ENCODE measurements at regions not wholly inside any gene's neighbourhood (a gene's known extent, or its start where the extent isn't known, plus 50 kb on each side); places are given as distances from the start of the nearest gene placed in this dataset.

GRCh38 chr18:24918257-24918656, 433.7 kb downstream of the ZNF521 start:
- TF ChIP-seq YY1 (IDR thresholded peaks at IDR 0.05) (no peak), HNF4A (conservative IDR thresholded peaks at IDR 0.05) (no peak), GABPA (IDR thresholded peaks at IDR 0.05 in 1 of 2, conservative IDR thresholded peaks at IDR 0.05 in 1 of 2) (no peak), TAF1 (conservative IDR thresholded peaks at IDR 0.05) (no peak), FOXA2 (IDR thresholded peaks at IDR 0.05) (no peak), JUND (IDR thresholded peaks at IDR 0.05) (no peak), ZBTB33 (IDR thresholded peaks at IDR 0.05) (no peak)
- TF ChIP-seq, protein P1, sequence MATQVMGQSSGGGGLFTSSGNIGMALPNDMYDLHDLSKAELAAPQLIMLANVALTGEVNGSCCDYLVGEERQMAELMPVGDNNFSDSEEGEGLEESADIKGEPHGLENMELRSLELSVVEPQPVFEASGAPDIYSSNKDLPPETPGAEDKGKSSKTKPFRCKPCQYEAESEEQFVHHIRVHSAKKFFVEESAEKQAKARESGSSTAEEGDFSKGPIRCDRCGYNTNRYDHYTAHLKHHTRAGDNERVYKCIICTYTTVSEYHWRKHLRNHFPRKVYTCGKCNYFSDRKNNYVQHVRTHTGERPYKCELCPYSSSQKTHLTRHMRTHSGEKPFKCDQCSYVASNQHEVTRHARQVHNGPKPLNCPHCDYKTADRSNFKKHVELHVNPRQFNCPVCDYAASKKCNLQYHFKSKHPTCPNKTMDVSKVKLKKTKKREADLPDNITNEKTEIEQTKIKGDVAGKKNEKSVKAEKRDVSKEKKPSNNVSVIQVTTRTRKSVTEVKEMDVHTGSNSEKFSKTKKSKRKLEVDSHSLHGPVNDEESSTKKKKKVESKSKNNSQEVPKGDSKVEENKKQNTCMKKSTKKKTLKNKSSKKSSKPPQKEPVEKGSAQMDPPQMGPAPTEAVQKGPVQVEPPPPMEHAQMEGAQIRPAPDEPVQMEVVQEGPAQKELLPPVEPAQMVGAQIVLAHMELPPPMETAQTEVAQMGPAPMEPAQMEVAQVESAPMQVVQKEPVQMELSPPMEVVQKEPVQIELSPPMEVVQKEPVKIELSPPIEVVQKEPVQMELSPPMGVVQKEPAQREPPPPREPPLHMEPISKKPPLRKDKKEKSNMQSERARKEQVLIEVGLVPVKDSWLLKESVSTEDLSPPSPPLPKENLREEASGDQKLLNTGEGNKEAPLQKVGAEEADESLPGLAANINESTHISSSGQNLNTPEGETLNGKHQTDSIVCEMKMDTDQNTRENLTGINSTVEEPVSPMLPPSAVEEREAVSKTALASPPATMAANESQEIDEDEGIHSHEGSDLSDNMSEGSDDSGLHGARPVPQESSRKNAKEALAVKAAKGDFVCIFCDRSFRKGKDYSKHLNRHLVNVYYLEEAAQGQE (IDR thresholded peaks at IDR 0.05): no peak

GRCh38 chr18:24919181-24919797, 432.7 kb downstream of the ZNF521 start:
- TF ChIP-seq TAF1 (conservative IDR thresholded peaks at IDR 0.05) (no peak), SP1 (IDR thresholded peaks at IDR 0.05) (no peak), GABPA (IDR thresholded peaks at IDR 0.05 in 1 of 2, conservative IDR thresholded peaks at IDR 0.05 in 1 of 2) (no peak), HNF4G (IDR thresholded peaks at IDR 0.05) (no peak), ZBTB33 (IDR thresholded peaks at IDR 0.05) (no peak), FOXA1 (IDR thresholded peaks at IDR 0.05) (no peak), NR2F2 (IDR thresholded peaks at IDR 0.05) (no peak), JUND (IDR thresholded peaks at IDR 0.05) (no peak), EGR1 (IDR thresholded peaks at IDR 0.05; ENCODE audit: low read depth in 2 of 2) (no peak), YY1 (IDR thresholded peaks at IDR 0.05) (no peak)
- TF ChIP-seq, protein P2, sequence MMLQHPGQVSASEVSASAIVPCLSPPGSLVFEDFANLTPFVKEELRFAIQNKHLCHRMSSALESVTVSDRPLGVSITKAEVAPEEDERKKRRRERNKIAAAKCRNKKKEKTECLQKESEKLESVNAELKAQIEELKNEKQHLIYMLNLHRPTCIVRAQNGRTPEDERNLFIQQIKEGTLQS (IDR thresholded peaks at IDR 0.05): no peak
- no peaks in the 10 kb centered on the region for H3K9me3 ChIP-seq (ENCODE audit: control insufficient read depth in 4 of 4, low read length in 3 of 4)
- no peak overlapping the region for H3K9ac ChIP-seq (ENCODE audit: low read depth in 1 of 2, low read length in 2 of 2)
- H3K4me1 ChIP-seq (ENCODE audit: control insufficient read depth in 4 of 4, insufficient read depth in 4 of 4, low read length in 3 of 4): no peaks in the 10 kb centered on the region
- no peak overlapping the region for H3K27ac ChIP-seq (ENCODE audit: low read depth in 1 of 2, low read length in 2 of 2)
- H3K36me3 ChIP-seq (ENCODE audit: control insufficient read depth in 4 of 4, insufficient read depth in 3 of 4, low read depth in 1 of 4, low read length in 3 of 4): no peaks in the 10 kb centered on the region
- no peak overlapping the region for H3K4me3 ChIP-seq (ENCODE audit: low read depth in 1 of 3, low read length in 3 of 3)
- no peak for DNase-seq (ENCODE audit: low spot score)
- 78% methylated on average over 10 of the region's 10 CpGs for WGBS
- H3K27me3 ChIP-seq (ENCODE audit: control insufficient read depth in 4 of 4, insufficient read depth in 4 of 4, low read length in 3 of 4): peaks cover 0 to 7% (median 2%) of the 10 kb centered on the region in 4 donors

More at GRCh38 chr18:24918257-24918656, 433.7 kb downstream of the ZNF521 start:
- Histone ChIP-seq H3K4me3 (ENCODE audit: low read depth in 1 of 3, low read length in 3 of 3) (no peak overlapping the region), H3K27me3 (ENCODE audit: control insufficient read depth in 4 of 4, insufficient read depth in 4 of 4, low read length in 3 of 4) (peaks cover 0 to 7% (median 2%) of the 10 kb centered on the region in 4 donors), H3K9ac (ENCODE audit: low read depth in 1 of 2, low read length in 2 of 2) (no peak overlapping the region), H3K27ac (ENCODE audit: low read depth in 1 of 2, low read length in 2 of 2) (no peak overlapping the region), H3K36me3 (ENCODE audit: control insufficient read depth in 4 of 4, insufficient read depth in 3 of 4, low read depth in 1 of 4, low read length in 3 of 4) (no peaks in the 10 kb centered on the region), H3K4me1 (ENCODE audit: control insufficient read depth in 4 of 4, insufficient read depth in 4 of 4, low read length in 3 of 4) (no peaks in the 10 kb centered on the region), H3K9me3 (ENCODE audit: control insufficient read depth in 4 of 4, low read length in 3 of 4) (no peaks in the 10 kb centered on the region)
- 48% methylated on average over 6 of the region's 6 CpGs for WGBS
- no peak for DNase-seq (ENCODE audit: low spot score)

All from liver (tissue), 7 donors.